Thyroid gland (tissue), 4 donors: ENCODE measurements at regions not wholly inside any gene's neighbourhood (a gene's known extent, or its start where the extent isn't known, plus 50 kb on each side); places are given as distances from the start of the nearest gene placed in this dataset.

Experiments used
- POLR2A ChIP-seq, 2 donors: fragments of 450-650 bp; IDR thresholded peaks; one replicate each; pipeline ENCODE4 v1.6.1; 2017; ENCODE audit warnings: antibody characterized with exemption in 2 of 2, mild to moderate bottlenecking in 2 of 2, moderate library complexity in 1 of 2
- TF ChIP-seq, protein P1 (sequence below), 6 experiments: fragments of 200-600 bp in 3 of 6; fragments of 450-650 bp in 3 of 6; sonication (generic) in 3 of 6; IDR thresholded peaks; one replicate each; pipeline ENCODE4 v1.5.1; 2016 to 2019; ENCODE audit warnings: antibody characterized with exemption in 6 of 6, mild to moderate bottlenecking in 2 of 6, inconsistent platforms in 1 of 6, moderate library complexity in 1 of 6

- no peak for TF ChIP-seq POLR2A (IDR thresholded peaks at IDR 0.05)
- TF ChIP-seq, protein P1, sequence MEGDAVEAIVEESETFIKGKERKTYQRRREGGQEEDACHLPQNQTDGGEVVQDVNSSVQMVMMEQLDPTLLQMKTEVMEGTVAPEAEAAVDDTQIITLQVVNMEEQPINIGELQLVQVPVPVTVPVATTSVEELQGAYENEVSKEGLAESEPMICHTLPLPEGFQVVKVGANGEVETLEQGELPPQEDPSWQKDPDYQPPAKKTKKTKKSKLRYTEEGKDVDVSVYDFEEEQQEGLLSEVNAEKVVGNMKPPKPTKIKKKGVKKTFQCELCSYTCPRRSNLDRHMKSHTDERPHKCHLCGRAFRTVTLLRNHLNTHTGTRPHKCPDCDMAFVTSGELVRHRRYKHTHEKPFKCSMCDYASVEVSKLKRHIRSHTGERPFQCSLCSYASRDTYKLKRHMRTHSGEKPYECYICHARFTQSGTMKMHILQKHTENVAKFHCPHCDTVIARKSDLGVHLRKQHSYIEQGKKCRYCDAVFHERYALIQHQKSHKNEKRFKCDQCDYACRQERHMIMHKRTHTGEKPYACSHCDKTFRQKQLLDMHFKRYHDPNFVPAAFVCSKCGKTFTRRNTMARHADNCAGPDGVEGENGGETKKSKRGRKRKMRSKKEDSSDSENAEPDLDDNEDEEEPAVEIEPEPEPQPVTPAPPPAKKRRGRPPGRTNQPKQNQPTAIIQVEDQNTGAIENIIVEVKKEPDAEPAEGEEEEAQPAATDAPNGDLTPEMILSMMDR (IDR thresholded peaks at IDR 0.05): no peak
These were observed 107.8 kb upstream of the SEC14L1 start for GRCh38 chr17:77032929-77033328.
